A673 (cell line): ENCODE measurements at regions not wholly inside any gene's neighbourhood (a gene's known extent, or its start where the extent isn't known, plus 50 kb on each side); places are given as distances from the start of the nearest gene placed in this dataset.
"Not testable (repeated sequence)": the region's sequence is repeated elsewhere in the genome, so short reads cannot be mapped to it uniquely, and the experiment has no call there.

Experiments used
- EZH2 ChIP-seq: fragments of 200-600 bp; sonication (generic); IDR thresholded peaks from 2 replicates; pipeline ENCODE4 v1.6.1; 2017; ENCODE audit warnings: borderline replicate concordance, low read depth, mild to moderate bottlenecking, mixed read lengths, antibody characterized with exemption, low read length; ENCODE audit not compliant: poor library complexity, severe bottlenecking
- TF ChIP-seq, protein P1 (sequence below): fragments of 300-800, 200-600 bp; sonication (generic); conservative IDR thresholded peaks from 2 replicates; pipeline ENCODE4 v1.5.1; 2017; ENCODE audit warnings: low read depth, mild to moderate bottlenecking, antibody characterized with exemption, low read length, moderate library complexity, mixed read lengths

DNA sequence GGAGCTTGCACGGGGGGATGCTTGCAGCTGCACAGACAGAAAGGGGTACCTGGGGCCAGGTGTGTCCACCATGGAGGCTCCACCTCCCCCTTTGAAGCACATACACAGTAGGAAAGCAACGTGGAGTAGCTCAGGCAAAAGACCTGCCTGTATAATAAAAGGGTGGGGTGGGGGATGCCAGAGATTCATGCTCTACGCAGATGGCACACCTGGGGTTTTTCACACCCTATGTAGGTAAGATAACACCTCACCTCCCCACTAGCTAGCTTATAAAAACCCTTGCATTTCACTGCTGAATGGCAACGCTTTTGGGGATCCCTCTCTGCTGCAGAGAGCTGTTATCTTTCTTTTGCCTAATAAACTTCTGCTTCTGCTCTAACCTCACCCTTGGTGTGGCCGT lies 317.3 kb downstream of the KLF13 start:
- TF ChIP-seq, protein P1, sequence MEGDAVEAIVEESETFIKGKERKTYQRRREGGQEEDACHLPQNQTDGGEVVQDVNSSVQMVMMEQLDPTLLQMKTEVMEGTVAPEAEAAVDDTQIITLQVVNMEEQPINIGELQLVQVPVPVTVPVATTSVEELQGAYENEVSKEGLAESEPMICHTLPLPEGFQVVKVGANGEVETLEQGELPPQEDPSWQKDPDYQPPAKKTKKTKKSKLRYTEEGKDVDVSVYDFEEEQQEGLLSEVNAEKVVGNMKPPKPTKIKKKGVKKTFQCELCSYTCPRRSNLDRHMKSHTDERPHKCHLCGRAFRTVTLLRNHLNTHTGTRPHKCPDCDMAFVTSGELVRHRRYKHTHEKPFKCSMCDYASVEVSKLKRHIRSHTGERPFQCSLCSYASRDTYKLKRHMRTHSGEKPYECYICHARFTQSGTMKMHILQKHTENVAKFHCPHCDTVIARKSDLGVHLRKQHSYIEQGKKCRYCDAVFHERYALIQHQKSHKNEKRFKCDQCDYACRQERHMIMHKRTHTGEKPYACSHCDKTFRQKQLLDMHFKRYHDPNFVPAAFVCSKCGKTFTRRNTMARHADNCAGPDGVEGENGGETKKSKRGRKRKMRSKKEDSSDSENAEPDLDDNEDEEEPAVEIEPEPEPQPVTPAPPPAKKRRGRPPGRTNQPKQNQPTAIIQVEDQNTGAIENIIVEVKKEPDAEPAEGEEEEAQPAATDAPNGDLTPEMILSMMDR = not testable (repeated sequence)
- not testable (repeated sequence) for TF ChIP-seq EZH2
